GM19239 (cell line): ENCODE measurements at regions not wholly inside any gene's neighbourhood (a gene's known extent, or its start where the extent isn't known, plus 50 kb on each side); places are given as distances from the start of the nearest gene placed in this dataset.

Source experiments
- DNase-seq: peaks from one replicate; pipeline ENCODE4 v3.0.0; 2011; ENCODE audit warnings: low spot score; ENCODE audit not compliant: insufficient read length
- FAIRE-seq: peaks from 2 replicates; lab custom pipeline; 2011; peaks lifted over from hg19 to GRCh38; lab: Jason Lieb, UNC

GRCh38 chr15:56868170-56868569 is 50.3 kb upstream of the TCF12 start:
- no peak for FAIRE-seq
- no peak for DNase-seq

DNA sequence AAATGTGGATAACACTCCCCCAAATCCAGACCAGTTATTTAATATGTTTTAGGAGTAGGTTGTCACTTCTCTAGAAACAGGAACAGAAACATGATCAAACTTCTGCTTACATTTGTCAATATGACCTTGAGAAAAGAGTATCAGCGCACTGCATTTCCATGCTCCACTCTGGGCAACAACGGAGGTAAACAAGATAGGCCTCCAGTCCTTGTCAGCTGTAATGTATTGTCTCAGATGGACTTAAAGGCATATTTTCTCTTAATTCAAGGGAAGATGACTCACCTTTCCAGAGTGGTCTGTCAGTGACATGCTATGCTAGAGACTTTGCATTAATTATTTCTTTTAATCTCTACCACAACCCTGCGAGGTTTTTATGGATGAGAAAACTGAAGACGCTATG is 51.6 kb upstream of the TCF12 start:
- no peak for DNase-seq
- FAIRE-seq: no peak

GRCh38 chr15:56857828-56858227 is 60.6 kb upstream of the TCF12 start:
- DNase-seq (no peak), FAIRE-seq (no peak)

DNA sequence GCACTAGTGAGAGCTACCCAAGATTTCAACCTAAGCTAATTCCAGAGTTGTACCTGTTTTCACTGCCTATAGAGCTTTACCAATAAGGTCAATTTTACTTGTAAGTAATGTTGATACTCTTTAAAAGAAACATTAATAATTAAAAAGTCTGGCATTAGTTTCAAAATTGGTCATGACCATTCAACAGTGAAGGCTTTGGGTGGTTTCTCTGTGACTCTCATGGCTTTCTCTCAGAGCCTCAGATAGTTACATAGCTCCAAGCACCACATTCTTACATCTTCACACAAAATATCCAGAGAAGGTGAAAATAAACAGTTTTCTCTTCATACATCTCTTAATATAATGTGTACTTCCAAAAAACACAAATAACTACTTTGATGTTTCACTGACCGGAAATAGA is 61.5 kb upstream of the TCF12 start:
- peak; percentile 67 for FAIRE-seq
- no peak for DNase-seq

GRCh38 chr15:56844892-56845291 is 73.6 kb upstream of the TCF12 start:
- FAIRE-seq (no peak), DNase-seq (no peak)

- FAIRE-seq (no peak), DNase-seq (no peak)
These were observed 74.0 kb upstream of the TCF12 start for GRCh38 chr15:56844471-56844870.

GRCh38 chr15:56839641-56840040 is 78.8 kb upstream of the TCF12 start:
- DNase-seq (no peak), FAIRE-seq (peak; percentile 18)

DNA sequence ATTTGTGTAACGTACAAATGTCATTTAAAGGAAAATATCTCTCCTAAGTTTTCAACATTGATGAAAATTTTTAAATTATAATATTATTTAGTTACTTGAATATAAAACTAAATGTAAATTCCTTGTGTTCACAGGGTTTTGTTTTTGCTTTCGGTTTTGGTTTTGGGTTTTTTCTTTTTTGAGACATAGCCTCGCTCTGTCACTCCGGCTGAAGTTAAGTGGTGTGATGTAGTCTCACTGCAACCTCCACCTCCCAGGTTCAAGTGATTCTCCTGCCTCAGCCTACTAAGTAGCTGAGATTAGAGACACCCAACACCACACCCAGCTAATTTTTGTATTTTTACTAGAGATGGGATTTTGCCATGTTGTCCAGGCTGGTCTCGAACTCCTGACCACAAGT is 79.3 kb upstream of the TCF12 start:
- no peak for DNase-seq
- FAIRE-seq: peak; percentile 8

- FAIRE-seq (no peak), DNase-seq (no peak)
These were observed 80.4 kb upstream of the TCF12 start for GRCh38 chr15:56838085-56838484.

DNA sequence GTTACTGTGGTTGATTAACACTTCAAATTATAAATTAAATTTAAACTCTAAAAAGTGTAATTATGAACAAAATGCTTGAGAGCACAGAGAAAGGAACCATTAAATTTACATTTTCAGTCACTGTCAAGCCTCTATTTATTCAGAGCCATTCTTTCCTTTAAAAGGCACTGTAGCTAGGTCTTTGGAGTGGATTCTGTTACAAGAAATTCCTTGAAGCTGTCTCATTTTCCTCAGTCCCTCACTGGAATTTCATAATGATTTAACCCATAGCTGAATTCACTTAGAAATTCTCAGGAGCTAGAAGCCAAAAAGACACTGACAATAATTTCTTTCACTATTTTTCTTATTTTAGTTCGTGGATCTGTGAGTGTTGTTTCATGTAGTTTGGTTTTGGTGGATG is 81.2 kb upstream of the TCF12 start:
- DNase-seq (no peak), FAIRE-seq (peak; percentile 31)

DNA sequence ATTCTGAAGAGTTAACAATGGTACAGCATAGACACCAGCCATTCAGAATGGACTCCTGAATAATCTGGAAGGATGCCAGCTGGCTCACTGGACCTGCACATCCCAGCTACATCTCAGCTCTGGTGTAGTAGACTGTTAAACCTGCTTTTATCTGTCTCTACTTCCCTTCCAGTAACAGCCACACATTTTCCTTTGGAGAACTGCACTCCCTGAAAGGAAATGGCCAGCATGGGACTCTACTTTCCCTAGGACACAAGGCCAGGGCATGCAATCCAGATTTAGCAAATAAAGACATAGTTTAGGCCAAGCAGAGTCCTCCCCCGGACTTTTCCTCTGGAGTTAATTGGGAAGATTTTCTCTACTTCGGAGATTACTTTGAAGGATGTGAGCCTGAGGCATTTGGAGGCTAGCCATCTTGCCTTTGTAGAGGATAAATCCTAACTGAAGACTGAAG is 82.7 kb upstream of the TCF12 start:
- DNase-seq (no peak), FAIRE-seq (no peak)

DNA sequence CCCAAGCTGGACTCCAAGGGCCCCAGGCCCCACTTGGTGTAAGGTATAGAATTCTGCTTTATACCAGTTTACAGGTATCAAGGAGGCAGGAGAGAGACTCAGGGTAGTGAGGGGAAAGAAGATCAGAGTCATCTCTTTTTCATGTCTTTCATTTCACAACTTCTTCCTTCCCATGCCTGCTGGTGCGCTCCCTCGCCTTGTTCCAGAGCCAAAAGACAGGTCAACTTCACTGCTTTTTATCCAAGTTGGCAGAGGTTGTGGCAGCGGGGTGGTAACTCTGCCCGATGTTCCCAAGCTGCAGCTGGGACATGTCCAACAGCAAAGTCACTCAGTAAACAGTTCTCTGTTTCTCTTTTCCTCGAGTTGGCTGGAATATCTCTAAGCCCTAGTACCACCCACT is 86.3 kb upstream of the TCF12 start:
- no peak for FAIRE-seq
- DNase-seq: no peak

DNA sequence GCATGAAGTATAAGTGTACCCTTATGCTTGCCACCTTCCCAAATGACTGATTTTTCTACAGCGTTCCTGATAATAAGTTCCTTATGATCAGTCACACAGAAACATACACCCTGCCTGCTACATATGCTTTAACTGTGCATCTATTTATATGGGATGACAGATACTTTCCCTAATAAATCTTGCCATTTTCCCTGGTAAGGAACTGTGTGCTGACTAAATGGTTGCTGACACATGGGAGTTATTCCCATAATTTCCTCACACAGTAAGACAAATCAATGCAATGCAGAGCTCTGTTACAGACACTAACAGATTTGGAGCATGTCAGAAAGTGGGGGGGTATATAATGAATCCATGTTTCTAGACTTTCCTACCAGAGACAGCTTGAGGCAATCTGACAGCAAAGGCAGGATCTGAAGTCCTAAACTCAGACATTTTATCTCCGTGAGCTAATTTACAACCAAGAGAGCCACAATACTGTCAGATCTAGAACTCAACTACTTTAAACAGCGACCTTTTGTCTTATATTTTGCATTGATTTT is 86.9 kb upstream of the TCF12 start:
- DNase-seq (no peak), FAIRE-seq (no peak)

DNA sequence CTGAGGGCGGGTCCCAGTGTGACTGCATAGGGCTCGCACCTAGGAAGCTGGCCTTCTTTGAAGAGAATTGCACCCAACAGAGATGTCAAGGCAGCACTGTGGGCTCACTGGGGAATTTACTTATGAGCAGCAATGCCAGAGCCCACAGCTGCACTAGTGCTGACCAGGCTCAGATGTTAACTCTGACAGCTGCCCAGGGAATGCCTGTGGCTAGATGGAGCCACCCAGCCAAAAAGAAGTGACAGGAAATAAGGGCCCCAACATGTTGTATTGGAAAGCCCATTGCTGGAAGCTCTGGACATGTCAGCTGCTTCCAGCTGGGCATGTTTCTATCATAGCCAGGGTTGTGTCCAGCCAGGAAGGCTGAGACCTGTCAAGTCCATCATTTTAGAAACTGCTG is 90.9 kb upstream of the ZNF280D start:
- FAIRE-seq (no peak), DNase-seq (no peak)

DNA sequence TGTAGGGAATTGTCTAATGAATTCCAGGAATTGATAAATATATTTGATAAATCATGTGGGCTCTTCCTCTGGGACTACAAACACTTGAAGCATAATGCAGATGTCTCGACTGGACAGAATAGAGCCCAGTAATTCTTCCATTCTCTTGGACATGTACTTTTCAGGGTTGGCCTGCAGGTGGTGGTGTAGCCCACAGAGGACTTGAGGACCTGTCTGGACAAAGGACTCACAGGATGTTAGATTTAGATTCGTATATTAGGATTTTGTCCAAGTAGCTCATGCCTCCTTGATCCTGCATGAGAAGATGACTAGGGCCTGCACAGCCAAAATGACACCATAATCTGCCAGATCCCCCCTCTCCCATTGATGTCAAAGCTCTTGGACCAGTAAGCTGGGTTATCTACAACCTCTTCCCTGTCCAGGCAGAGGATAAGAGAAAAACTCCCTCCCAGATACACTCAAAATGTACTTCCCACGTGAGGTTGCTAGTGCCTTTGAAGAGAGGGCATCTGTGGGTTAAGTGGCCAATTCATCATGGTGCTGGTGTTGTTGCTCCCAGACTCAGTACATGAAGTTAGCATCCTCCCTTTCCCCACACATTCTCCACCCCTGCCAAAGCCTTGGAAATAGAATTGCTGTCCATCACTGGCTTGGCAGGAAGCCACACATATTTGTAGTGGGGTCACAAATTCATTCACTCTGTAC is 88.6 kb upstream of the ZNF280D start:
- DNase-seq: peak; percentile 57
- peak; percentile 89 for FAIRE-seq

GRCh38 chr15:56820333-56820732 is 87.0 kb upstream of the ZNF280D start:
- no peak for DNase-seq
- FAIRE-seq: no peak

DNA sequence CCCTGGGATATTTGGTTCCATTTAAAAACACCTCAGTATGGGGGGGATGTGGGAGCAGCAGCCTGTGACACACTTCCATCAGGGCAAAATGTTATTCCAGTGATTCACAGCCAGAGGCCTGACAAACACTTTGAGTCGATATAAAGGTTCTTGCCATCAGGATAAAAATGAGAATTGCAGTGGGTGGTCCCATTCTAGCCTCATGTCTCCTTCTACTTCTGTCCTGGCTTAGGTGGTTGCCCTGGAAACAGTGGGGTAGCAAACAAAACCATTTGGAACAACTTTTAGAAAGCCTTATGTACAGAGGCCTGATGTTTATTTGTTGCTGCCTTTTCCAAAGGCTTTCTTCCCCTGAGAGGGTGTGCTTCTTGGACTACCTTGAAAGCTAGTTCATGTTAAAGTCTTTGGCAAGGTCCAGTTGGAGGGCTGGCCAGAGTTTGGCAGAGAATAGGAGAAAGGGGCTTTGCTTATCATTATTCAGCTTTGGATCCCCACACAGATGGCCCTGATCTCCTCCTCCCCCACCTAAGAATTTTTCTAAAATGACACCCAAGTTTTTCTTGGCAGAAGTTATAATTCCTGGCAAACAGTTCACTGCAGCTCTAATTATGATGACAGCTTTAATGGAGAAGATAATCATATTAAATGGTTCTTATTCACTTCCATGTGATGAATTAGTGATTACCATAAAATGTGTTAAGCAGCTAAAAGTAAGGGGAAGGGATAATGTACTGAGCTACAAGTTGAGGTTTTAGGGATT is 84.2 kb upstream of the ZNF280D start:
- FAIRE-seq: no peak
- DNase-seq: no peak

GRCh38 chr15:56816781-56817180 is 83.5 kb upstream of the ZNF280D start:
- no peak for FAIRE-seq
- no peak for DNase-seq

GRCh38 chr15:56815247-56815646 is 81.9 kb upstream of the ZNF280D start:
- DNase-seq (no peak), FAIRE-seq (no peak)

DNA sequence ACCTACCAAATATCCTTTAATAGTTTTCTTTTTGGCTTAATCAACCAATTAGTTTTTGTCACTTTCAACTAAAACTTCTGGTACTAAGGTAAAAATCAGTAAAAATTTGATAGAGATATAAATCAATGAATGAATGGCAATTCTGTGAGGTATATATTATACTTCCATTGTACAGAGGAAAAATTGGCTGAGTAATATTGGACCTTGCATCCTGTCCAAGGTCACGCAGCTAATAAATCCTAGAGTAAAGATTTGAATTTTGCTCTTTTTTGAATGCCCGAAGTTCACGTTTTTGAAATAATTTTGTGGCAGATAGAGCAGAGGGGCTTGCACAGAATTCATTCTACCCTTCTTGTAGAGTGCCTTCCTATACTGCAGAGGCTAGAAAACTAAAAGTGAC is 81.1 kb upstream of the ZNF280D start:
- FAIRE-seq: no peak

GRCh38 chr15:56813995-56814394 is 80.7 kb upstream of the ZNF280D start:
- DNase-seq (no peak), FAIRE-seq (no peak)

More for the DNA sequence above, 81.1 kb upstream of the ZNF280D start:
- no peak for DNase-seq
